C4-2B (cell line): ENCODE measurements at regions not wholly inside any gene's neighbourhood (a gene's known extent, or its start where the extent isn't known, plus 50 kb on each side); places are given as distances from the start of the nearest gene placed in this dataset.

Experiments
- H3K27ac ChIP-seq: fragments of 450-650 bp; 2 replicates; pipeline ENCODE4 v1.5.1; 2017
- ZFX ChIP-seq: fragments of 450-650 bp; IDR thresholded peaks from 2 replicates; pipeline ENCODE4 v1.6.1; 2017
- TF ChIP-seq, protein P1 (sequence below): fragments of 450-650 bp; conservative IDR thresholded peaks from 2 replicates; pipeline ENCODE4 v1.5.1; 2017; ENCODE audit warnings: mild to moderate bottlenecking

DNA sequence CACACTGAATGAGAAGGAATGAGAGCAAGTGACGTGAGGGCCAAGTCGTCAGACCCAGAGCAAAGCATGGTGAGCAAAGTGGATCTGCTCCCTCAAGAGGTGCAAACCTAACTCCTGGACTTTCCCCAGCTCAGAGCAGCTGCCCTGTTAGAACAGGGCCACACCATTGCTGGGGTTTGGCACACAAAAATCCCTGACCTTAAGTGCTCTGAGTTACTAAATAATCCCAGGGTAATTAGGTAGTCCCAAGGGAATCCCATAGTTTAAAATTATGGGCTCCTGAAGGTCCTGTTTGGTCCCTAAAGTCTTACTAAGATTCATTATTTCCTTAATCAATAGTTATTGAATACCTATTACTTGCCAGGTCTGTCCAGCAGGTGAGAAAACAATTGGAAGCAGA, 165.1 kb upstream of the TNFAIP3 start:
- H3K27ac ChIP-seq: no peak overlapping the region
- TF ChIP-seq, protein P1, sequence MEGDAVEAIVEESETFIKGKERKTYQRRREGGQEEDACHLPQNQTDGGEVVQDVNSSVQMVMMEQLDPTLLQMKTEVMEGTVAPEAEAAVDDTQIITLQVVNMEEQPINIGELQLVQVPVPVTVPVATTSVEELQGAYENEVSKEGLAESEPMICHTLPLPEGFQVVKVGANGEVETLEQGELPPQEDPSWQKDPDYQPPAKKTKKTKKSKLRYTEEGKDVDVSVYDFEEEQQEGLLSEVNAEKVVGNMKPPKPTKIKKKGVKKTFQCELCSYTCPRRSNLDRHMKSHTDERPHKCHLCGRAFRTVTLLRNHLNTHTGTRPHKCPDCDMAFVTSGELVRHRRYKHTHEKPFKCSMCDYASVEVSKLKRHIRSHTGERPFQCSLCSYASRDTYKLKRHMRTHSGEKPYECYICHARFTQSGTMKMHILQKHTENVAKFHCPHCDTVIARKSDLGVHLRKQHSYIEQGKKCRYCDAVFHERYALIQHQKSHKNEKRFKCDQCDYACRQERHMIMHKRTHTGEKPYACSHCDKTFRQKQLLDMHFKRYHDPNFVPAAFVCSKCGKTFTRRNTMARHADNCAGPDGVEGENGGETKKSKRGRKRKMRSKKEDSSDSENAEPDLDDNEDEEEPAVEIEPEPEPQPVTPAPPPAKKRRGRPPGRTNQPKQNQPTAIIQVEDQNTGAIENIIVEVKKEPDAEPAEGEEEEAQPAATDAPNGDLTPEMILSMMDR: no peak
- TF ChIP-seq ZFX: no peak

- TF ChIP-seq, protein P1: no peak
- TF ChIP-seq ZFX: no peak
- H3K27ac ChIP-seq: no peak overlapping the region
Observed at GRCh38 chr6:137702791-137703424, 164.2 kb upstream of the TNFAIP3 start.

DNA sequence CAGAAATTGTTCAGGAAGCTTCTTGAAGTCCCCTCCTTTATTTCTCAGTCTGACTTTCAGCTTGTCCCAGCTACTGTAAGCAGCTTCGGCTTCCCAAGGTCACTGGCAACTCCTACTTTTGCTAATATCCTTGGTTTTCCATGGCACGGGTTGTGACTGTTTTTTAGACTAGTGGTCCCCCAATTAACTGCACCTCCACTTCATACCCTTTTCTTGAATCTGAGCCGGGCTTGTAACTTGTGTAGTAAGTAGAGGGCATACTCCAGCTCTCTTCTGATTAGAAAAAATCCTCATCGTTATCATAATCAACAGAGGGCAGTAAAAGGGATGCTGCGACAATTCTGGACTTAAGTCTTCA, 162.3 kb upstream of the TNFAIP3 start:
- no peak for TF ChIP-seq ZFX
- TF ChIP-seq, protein P1: no peak
- no peak overlapping the region for H3K27ac ChIP-seq

DNA sequence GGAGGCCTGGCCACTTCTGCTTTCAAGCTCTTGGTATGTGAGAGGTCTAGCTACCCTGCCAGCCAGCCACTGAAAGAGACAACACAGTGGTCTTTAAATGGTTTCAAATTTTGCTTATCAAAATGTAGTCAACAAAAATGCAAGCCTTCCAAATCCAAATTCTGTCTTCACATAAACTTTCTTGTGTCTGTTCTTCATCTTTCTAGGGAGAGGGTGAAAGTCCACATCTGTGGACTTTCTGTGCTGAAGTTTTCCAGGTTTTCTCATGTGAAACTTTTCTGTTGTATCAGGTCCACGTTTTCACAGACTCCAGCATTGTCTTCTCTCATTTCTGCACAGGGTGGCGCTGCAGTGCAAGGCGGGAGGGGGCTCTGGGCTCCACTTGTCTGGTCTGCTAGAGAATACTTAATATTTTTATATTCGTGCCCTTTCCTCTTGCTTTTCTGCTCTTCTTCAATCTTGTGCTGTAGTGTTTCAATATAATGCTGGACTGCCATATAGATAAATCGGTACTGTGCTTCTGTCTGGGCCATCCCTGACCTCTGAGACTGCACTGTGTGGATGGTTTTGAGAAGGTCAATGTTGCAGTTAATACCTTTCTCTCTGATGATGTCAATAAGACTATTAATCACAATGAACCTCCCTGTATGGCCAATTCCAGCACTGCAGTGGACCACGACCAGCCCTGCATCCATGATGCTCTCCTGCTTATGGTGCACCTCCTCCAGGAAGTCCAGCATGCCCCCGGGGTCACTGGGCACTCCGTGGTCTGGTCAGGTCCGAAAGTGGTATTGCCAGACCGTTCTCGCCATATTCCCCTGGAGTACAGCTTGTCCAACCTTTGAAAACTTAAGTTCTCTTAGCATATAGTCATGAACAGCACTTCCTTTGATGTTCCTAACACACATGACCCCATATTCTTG, 161.6 kb upstream of the TNFAIP3 start:
- TF ChIP-seq, protein P1: peak; percentile 81
- no peak for TF ChIP-seq ZFX
- H3K27ac ChIP-seq: no peak overlapping the region

GRCh38 chr6:137706083-137706750, 160.8 kb upstream of the TNFAIP3 start:
- TF ChIP-seq, protein P1: no peak
- TF ChIP-seq ZFX: no peak
- H3K27ac ChIP-seq: no peak overlapping the region

DNA sequence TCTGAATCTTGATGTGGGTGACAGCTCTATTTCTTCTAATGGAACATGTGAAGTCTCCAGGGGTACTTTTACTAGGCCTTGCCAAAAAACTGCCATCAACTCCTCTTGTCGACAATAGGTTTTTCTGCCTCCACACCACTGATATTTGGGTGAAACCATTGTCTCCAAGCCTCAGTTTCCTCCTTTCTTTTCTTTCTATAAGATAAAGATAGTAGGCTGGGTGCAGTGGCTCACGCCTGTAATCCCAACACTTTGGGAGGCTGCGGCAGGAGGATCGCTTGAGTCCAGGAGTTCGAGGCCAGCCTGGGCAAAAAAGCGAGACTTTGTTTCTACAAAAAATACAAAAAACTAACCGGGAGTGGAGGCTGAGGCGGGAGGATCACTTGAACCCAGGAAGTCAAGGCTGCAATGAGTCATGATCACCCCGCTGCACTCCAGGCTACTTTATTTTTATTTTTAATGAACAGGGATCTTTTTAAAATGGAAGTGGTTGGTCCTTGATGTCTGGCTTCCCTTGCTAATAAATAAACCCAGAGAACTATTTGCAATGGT, 159.9 kb upstream of the TNFAIP3 start:
- H3K27ac ChIP-seq: no peak overlapping the region
- TF ChIP-seq, protein P1: no peak
